ENCODE measurements at regions not wholly inside any gene's neighbourhood (a gene's known extent, or its start where the extent isn't known, plus 50 kb on each side); places are given as distances from the start of the nearest gene placed in this dataset.

DNA sequence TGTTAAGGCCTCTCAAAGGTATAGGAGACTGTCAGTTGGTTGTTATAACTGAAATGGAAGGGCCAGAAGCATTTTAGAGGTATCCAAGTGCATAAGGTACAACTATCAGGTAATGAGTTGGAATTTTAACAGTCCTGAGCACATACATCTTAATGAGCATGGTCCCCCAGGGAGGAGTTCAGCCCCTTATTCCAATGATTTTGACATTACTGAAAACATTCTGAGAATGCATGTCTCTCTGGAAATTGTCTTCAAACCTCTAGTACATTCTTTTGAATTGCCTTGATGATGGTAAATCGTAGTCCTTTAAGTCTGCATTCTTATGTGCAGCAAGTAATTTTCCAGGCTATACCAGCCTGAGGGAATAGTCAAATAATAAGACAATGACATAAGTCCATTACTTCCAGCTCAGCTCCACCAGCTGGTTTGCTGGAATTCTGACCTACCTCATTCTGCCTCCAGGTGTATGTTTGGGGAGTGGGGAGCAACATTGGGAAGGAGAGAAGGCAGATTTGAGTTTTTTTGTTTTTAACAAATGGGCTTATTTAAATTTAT, 239.2 kb downstream of the MSRB3 start:
- Histone ChIP-seq H3K9me3 (no peaks in the 10 kb centered on the region), H3K27ac (no peak overlapping the region), H3K27me3 (no peaks in the 10 kb centered on the region), H3K4me1 (no peaks in the 10 kb centered on the region), H3K4me3 (no peak overlapping the region), H3K36me3 (no peaks in the 10 kb centered on the region)
- intact Hi-C loops (cut with DNase I; ENCODE audit: low total_unique reads), result no loop called here
- DNase-seq (ENCODE audit: low spot score in 2 of 2), result no peak
- TF ChIP-seq POLR2AphosphoS5 (IDR thresholded peaks at IDR 0.05) (no peak), POLR2A (IDR thresholded peaks at IDR 0.05) (no peak)
- TF ChIP-seq, protein P1, sequence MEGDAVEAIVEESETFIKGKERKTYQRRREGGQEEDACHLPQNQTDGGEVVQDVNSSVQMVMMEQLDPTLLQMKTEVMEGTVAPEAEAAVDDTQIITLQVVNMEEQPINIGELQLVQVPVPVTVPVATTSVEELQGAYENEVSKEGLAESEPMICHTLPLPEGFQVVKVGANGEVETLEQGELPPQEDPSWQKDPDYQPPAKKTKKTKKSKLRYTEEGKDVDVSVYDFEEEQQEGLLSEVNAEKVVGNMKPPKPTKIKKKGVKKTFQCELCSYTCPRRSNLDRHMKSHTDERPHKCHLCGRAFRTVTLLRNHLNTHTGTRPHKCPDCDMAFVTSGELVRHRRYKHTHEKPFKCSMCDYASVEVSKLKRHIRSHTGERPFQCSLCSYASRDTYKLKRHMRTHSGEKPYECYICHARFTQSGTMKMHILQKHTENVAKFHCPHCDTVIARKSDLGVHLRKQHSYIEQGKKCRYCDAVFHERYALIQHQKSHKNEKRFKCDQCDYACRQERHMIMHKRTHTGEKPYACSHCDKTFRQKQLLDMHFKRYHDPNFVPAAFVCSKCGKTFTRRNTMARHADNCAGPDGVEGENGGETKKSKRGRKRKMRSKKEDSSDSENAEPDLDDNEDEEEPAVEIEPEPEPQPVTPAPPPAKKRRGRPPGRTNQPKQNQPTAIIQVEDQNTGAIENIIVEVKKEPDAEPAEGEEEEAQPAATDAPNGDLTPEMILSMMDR (IDR thresholded peaks at IDR 0.05), result no peak

DNA sequence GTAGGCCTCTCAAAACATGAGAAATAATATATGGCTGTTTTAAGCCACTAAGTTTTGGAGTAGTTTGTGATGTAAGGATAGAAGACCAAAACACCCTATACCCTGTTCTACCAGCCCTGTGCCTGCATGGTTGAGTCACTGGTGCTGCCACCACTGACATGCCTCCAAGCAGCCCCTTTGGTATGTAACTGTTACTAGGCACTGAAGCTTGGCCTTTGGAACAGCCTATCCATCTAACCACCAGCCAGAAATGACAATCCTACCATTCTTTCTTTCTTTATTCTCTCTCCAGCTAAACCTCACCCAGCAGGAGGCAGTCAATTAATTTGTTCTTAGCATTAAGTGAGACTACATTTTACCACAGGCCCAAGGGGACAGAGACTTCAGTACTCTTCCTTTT, 240.3 kb downstream of the MSRB3 start:
- H3K27me3 ChIP-seq, result no peaks in the 10 kb centered on the region
- TF ChIP-seq POLR2A (IDR thresholded peaks at IDR 0.05) (no peak), POLR2AphosphoS5 (IDR thresholded peaks at IDR 0.05) (no peak)
- TF ChIP-seq, protein P1 (IDR thresholded peaks at IDR 0.05), result no peak

DNA sequence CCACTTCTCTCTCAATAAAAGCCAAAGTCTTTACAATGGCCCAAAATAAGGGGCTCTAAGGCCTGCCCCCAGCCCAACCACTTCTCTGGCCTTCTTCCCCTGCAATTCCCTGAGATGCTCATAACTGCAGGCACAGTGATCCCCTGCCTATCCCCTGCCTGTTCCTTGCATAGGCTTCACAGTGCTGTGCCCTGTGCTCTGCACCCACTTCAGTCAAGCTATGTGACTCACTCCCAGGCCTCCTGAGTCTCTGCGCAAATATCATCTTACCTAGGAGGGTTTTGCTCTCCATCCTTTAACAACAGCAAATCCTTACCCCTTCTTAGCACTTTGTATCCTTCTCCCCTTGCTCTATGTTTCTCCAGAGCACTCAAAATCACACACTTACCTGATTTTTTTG, 242.2 kb downstream of the MSRB3 start:
- intact Hi-C loops (cut with DNase I; ENCODE audit: low total_unique reads), result no loop called here

More for the DNA sequence above, 240.3 kb downstream of the MSRB3 start:
- H3K36me3 ChIP-seq, result no peaks in the 10 kb centered on the region
- no peaks in the 10 kb centered on the region for H3K9me3 ChIP-seq
- H3K4me1 ChIP-seq, result no peaks in the 10 kb centered on the region
- H3K4me3 ChIP-seq, result no peak overlapping the region
- H3K27ac ChIP-seq, result no peak overlapping the region
- DNase-seq (ENCODE audit: low spot score in 2 of 2), result no peak
- intact Hi-C loops (cut with DNase I; ENCODE audit: low total_unique reads), result no loop called here

DNA sequence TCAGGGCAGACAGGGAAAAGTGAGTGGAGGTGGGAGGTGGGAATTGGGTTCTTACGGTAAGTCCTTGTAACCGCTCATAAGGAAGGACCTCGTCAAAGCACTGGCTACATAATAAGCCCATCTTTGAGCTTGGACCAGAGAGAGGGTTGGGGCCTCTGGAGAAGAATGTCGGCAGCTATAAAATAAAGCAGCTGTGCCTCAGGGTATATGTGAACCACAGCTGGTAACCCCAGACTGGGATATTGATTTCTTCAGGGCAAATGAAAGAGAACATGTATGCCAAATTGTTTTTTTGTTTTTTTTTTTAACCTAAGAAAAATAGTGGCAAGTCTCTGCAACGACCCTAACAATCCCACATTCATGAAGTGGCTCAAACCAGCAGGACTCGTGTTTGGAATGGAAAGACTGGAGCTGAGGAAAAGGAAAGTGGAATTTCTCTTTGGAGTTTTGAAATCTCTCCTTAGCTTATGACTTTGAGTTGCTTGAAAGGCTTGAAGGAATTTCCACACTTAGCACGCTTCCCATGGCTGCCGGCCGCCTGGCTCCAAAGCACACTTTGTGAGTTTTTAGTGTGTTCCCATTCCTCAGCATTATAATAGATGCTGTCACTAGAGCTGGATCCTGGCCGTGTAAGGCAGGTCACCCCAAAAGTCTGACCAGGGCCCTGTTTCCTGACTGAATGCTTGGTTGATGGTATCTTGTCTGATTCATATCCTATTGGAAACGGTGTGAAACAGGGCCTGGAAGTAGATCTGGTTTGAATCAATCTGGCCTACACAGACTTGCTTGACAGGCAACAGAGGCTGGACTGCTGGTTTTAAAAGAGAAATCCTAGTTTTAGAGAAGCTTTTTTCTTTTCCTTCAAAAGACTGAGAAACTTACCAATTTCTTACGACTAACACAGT, 244.7 kb downstream of the MSRB3 start:
- Histone ChIP-seq H3K4me1 (no peaks in the 10 kb centered on the region), H3K27ac (no peak overlapping the region), H3K27me3 (no peaks in the 10 kb centered on the region), H3K4me3 (no peak overlapping the region), H3K36me3 (no peaks in the 10 kb centered on the region), H3K9me3 (peaks cover 0 to 6% of the 10 kb centered on the region in 2 donors)
- no peak for DNase-seq (ENCODE audit: low spot score in 2 of 2)
- intact Hi-C loops (cut with DNase I; ENCODE audit: low total_unique reads), result no loop called here
- no peak for TF ChIP-seq POLR2A (IDR thresholded peaks at IDR 0.05)
- TF ChIP-seq, protein P1 (IDR thresholded peaks at IDR 0.05), result no peak
- TF ChIP-seq POLR2AphosphoS5 (IDR thresholded peaks at IDR 0.05), result no peak

More for the DNA sequence above, 242.2 kb downstream of the MSRB3 start:
- no peaks in the 10 kb centered on the region for H3K27me3 ChIP-seq
- H3K4me3 ChIP-seq, result no peak overlapping the region
- no peak for DNase-seq (ENCODE audit: low spot score in 2 of 2)
- no peaks in the 10 kb centered on the region for H3K36me3 ChIP-seq
- TF ChIP-seq POLR2A (IDR thresholded peaks at IDR 0.05) (no peak), POLR2AphosphoS5 (IDR thresholded peaks at IDR 0.05) (no peak)
- TF ChIP-seq, protein P1 (IDR thresholded peaks at IDR 0.05), result no peak
- H3K4me1 ChIP-seq, result no peaks in the 10 kb centered on the region
- no peak overlapping the region for H3K27ac ChIP-seq
- H3K9me3 ChIP-seq, result no peaks in the 10 kb centered on the region

DNA sequence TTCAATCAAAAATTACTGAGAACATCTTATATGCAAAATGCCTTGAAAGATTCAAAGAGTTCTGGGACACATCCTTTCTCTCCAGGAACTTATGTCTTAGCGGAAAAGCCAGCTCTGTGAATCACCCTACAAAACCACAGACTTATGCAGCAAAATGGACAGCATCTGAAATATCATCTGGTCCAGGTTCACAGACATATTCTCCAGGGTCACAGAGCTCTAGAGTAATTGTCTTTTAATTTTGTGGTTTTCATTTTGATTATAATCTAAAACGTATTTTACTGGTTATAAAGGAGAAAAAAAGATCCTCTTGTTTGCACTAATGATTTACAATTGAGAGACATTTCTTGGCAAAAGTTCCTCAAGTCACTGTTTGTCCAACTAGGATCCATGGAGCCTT, 246.2 kb downstream of the MSRB3 start:
- H3K27me3 ChIP-seq, result no peaks in the 10 kb centered on the region
- no peak for TF ChIP-seq POLR2AphosphoS5 (IDR thresholded peaks at IDR 0.05)
- TF ChIP-seq POLR2A (IDR thresholded peaks at IDR 0.05), result no peak
- TF ChIP-seq, protein P1 (IDR thresholded peaks at IDR 0.05), result no peak
- intact Hi-C loops (cut with DNase I; ENCODE audit: low total_unique reads), result no loop called here

More for the DNA sequence above, 246.2 kb downstream of the MSRB3 start:
- Histone ChIP-seq H3K9me3 (peaks cover 0 to 6% of the 10 kb centered on the region in 2 donors), H3K4me3 (no peak overlapping the region), H3K36me3 (no peaks in the 10 kb centered on the region), H3K27ac (no peak overlapping the region), H3K4me1 (no peaks in the 10 kb centered on the region)
- DNase-seq (ENCODE audit: low spot score in 2 of 2), result no peak
